GM12878 (cell line): ENCODE measurements at regions not wholly inside any gene's neighbourhood (a gene's known extent, or its start where the extent isn't known, plus 50 kb on each side); places are given as distances from the start of the nearest gene placed in this dataset.

Source experiments
- ATAC-seq: fragments of 200-7000 bp; cut with Tn5 transposase; 3 replicates; pipeline ENCODE4 v1.9.1; 2020; ENCODE audit warnings: mild to moderate bottlenecking, moderate library complexity
- BruUV-seq: library from RNA; stranded (reverse); fragments of 400-500 nt; replicated peaks from 2 replicates; lab custom pipeline; 2021; lab: Mats Ljungman, UMichigan
- CTCF ChIA-PET: fragments of 300-600 bp; sonication (Branson Sonifier 250); formaldehyde crosslinking; extraction: SDS; loops from one replicate; lab custom pipeline; 2021; ENCODE audit warnings: inconsistent platforms; lab: Yijun Ruan, JAX
- POLR2A ChIA-PET: fragments of 350-600 bp; formaldehyde crosslinking; extraction: SDS; loops from one replicate; lab custom pipeline; 2021; ENCODE audit warnings: inconsistent platforms; lab: Charles Lee
- RAD21 ChIA-PET: fragments of 300-600 bp; sonication (Branson Sonifier 250); formaldehyde crosslinking; loops from one replicate; lab custom pipeline; 2023; ENCODE audit warnings: antibody characterized with exemption; ENCODE audit not compliant: unreplicated experiment; lab: Charles Lee
- SMC1A ChIA-PET: fragments of 300-600 bp; sonication (Branson Sonifier 250); formaldehyde crosslinking; loops from one replicate; lab custom pipeline; 2023; ENCODE audit not compliant: unreplicated experiment, uncharacterized antibody; lab: Charles Lee
- DNase-seq: peaks from one replicate; pipeline ENCODE4 v3.0.0-alpha.2; 2011; ENCODE audit warnings: low read depth, low spot score
- FAIRE-seq: peaks from 3 replicates; lab custom pipeline; 2011; peaks lifted over from hg19 to GRCh38; lab: Jason Lieb, UNC
- H2AFZ ChIP-seq: 2 replicates; pipeline ENCODE4 v1.6.0; 2011; ENCODE audit warnings: low read depth, low read length, control low read depth; ENCODE audit not compliant: control insufficient read depth
- H3K27ac ChIP-seq: 2 replicates; pipeline ENCODE4 v1.5.1; 2011; ENCODE audit warnings: control low read depth; ENCODE audit not compliant: control insufficient read depth, insufficient read depth
- H3K27me3 ChIP-seq, 2 experiments: replicated peaks in 1 of 2; 2 replicates each; pipeline versions ENCODE4 v1.6.0 to v1.6.1; 2011; ENCODE audit warnings: low read length in 1 of 2; ENCODE audit not compliant: control insufficient read depth in 2 of 2, insufficient read depth in 2 of 2
- H3K36me3 ChIP-seq, 2 experiments: 2 replicates each; pipeline ENCODE4 v1.5.1; 2011; ENCODE audit warnings: low read length in 1 of 2; ENCODE audit not compliant: control insufficient read depth in 2 of 2, insufficient read depth in 2 of 2
- H3K4me1 ChIP-seq: 2 replicates; pipeline ENCODE4 v1.6.1; 2011; ENCODE audit warnings: mild to moderate bottlenecking, low read length, moderate library complexity, mixed read lengths; ENCODE audit not compliant: control insufficient read depth, insufficient read depth
- H3K4me2 ChIP-seq: 2 replicates; pipeline ENCODE4 v1.6.0; 2011; ENCODE audit warnings: control low read depth; ENCODE audit not compliant: control insufficient read depth, insufficient read depth
- H3K4me3 ChIP-seq: fragments of 200-600 bp; sonication (generic); 2 replicates; pipeline ENCODE4 v1.5.1; 2016
- H3K79me2 ChIP-seq: 2 replicates; pipeline ENCODE4 v1.6.0; 2011; ENCODE audit warnings: low read length; ENCODE audit not compliant: control insufficient read depth, insufficient read depth
- H3K9ac ChIP-seq: 2 replicates; pipeline ENCODE4 v1.8.0; 2011; ENCODE audit warnings: low read length, control low read depth, mixed read lengths; ENCODE audit not compliant: control insufficient read depth, insufficient read depth
- H3K9me3 ChIP-seq: replicated peaks from 3 replicates; pipeline ENCODE4 v1.5.1; 2011; ENCODE audit warnings: mild to moderate bottlenecking, low read length; ENCODE audit not compliant: control insufficient read depth, insufficient read depth
- H4K20me1 ChIP-seq: 2 replicates; pipeline ENCODE4 v1.6.0; 2011; ENCODE audit not compliant: control insufficient read depth, insufficient read depth
- BMI1 ChIP-seq: fragments of 450-650 bp; IDR thresholded peaks from 2 replicates; pipeline ENCODE4 v1.6.1; 2016; ENCODE audit warnings: mild to moderate bottlenecking, moderate library complexity, borderline replicate concordance
- HCFC1 ChIP-seq: fragments of 150-350 bp; IDR thresholded peaks from 2 replicates; pipeline ENCODE4 v1.6.1; 2014; ENCODE audit warnings: low read length
- PKNOX1 ChIP-seq: fragments of 450-650 bp; IDR thresholded peaks from 2 replicates; pipeline ENCODE4 v1.6.1; 2016; ENCODE audit warnings: mild to moderate bottlenecking
- RAD51 ChIP-seq: fragments of 450-650 bp; IDR thresholded peaks from 2 replicates; pipeline ENCODE4 v1.6.1; 2016; ENCODE audit warnings: moderate library complexity, mild to moderate bottlenecking, inconsistent platforms
- RB1 ChIP-seq: fragments of 450-650 bp; formaldehyde crosslinking; IDR thresholded peaks from 2 replicates; pipeline ENCODE4 v1.6.1; 2017; ENCODE audit warnings: mild to moderate bottlenecking, borderline replicate concordance
- RFX5 ChIP-seq: IDR thresholded peaks from 2 replicates; pipeline ENCODE4 v1.6.1; 2011; ENCODE audit warnings: low read depth, low read length, improper control_type of control experiment
- SREBF1 ChIP-seq: IDR thresholded peaks from 2 replicates; pipeline ENCODE4 v1.6.1; 2012; ENCODE audit warnings: mild to moderate bottlenecking, low read length
- STAT1 ChIP-seq: fragments of 450-650 bp; conservative IDR thresholded peaks from 2 replicates; pipeline ENCODE4 v1.6.1; 2014; ENCODE audit warnings: antibody characterized with exemption, mild to moderate bottlenecking
- ZZZ3 ChIP-seq: IDR thresholded peaks from 2 replicates; pipeline ENCODE4 v1.6.1; 2011; ENCODE audit warnings: low read depth; ENCODE audit not compliant: control insufficient read depth, insufficient read length
- WGBS: methylation state at CpG from one replicate; pipeline ENCODE4 v1.1.6; 2016; ENCODE audit warnings: low lambda C conversion rate; ENCODE audit not compliant: insufficient replicate concordance, insufficient coverage; ENCODE audit errors: missing lambda C conversion rate; 5-methylcytosine and 5-hydroxymethylcytosine counted together
- in situ Hi-C: fragments of 300-500 bp; cut with MboI; formaldehyde crosslinking; loops from 9 replicates; pipeline ENCODE4 v1.14.3; 2018; ENCODE audit warnings: mixed read lengths
- intact Hi-C: fragments of 100-400 bp; cut with micrococcal nuclease; formaldehyde crosslinking; loops from one replicate; pipeline ENCODE4 v1.14.2; 2022; ENCODE audit not compliant: unreplicated experiment

DNA sequence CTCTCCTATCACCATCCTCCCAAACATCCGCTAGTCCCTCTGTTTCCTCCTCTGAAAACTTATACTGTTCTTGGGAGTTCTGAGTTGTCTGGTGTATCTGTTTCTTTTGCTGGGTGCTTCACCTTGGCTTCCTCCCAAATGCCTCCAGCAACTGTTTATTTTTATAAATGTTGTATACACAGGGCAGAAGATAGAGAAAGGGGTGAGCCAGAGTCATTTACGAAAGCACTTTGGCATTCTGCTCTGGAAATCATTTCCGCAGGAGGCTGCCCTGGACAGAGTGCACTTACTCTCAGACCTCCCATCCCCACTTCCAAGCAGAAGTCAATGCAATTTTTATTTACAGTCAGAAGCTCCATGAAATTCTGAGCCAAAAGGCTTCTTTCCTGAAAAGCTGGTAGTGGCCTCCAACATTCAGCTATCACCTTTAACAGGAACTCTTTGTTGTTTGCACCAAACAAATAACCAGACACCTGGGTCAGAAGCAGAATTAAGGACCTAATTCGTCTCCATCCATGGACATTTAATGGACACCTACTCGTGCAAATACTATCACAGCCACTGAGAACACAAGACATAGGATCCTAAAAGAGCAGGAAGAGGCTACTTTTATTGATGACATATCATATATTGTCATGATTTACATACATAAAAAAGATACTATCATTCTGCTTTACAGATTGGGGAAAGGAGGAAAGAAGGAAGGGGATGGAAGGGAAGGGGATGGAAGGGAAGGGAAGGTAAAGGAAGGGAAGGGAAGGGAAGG, 229.5 kb upstream of the PAPPA start:
- ChIA-PET RAD21 (no interaction called here), CTCF (interaction anchor here (0.7 kb wide), 1 partner anchor 43 kb away, joined by 3 read pairs; no protein-coding TSS in a partner anchor), SMC1A (no interaction called here), POLR2A (no interaction called here)
- H3K9ac ChIP-seq: no peak overlapping the region
- intact Hi-C loops: no loop called here
- H3K36me3 ChIP-seq: no peaks in the 10 kb centered on the region
- no peaks in the 10 kb centered on the region for H3K79me2 ChIP-seq
- 9% methylated on average over 5 of the region's 5 CpGs for WGBS
- H3K4me2 ChIP-seq: no peak overlapping the region
- in situ Hi-C loops: no loop called here
- H3K4me3 ChIP-seq: no peak overlapping the region
- no peak overlapping the region for H2AFZ ChIP-seq
- ATAC-seq: no peak
- FAIRE-seq: no peak
- H4K20me1 ChIP-seq: no peaks in the 10 kb centered on the region
- BruUV-seq: no TSS peak
- DNase-seq: no peak
- H3K27me3 ChIP-seq: no peaks in the 10 kb centered on the region
- H3K27ac ChIP-seq: no peak overlapping the region
- TF ChIP-seq HCFC1 (no peak), RB1 (no peak), STAT1 (no peak), BMI1 (no peak), ZZZ3 (no peak), RAD51 (no peak), SREBF1 (no peak), RFX5 (no peak), PKNOX1 (no peak)
- H3K4me1 ChIP-seq: no peaks in the 10 kb centered on the region
- no peaks in the 10 kb centered on the region for H3K9me3 ChIP-seq
